Fibroblast of mammary gland (primary cell): ENCODE measurements at regions not wholly inside any gene's neighbourhood (a gene's known extent, or its start where the extent isn't known, plus 50 kb on each side); places are given as distances from the start of the nearest gene placed in this dataset.

Experiments
- DNase-seq: peaks from one replicate; pipeline ENCODE4 v3.0.0-alpha.2; 2010; ENCODE audit warnings: low read depth
- H3K4me3 ChIP-seq: 2 replicates; pipeline ENCODE4 v1.5.1; 2011; ENCODE audit warnings: low read depth, mild to moderate bottlenecking, low read length, moderate library complexity; ENCODE audit not compliant: control insufficient read depth
- TF ChIP-seq, protein P1 (sequence below): conservative IDR thresholded peaks from 2 replicates; pipeline ENCODE4 v1.5.1; 2011; ENCODE audit warnings: low read depth, low read length, inconsistent platforms; ENCODE audit not compliant: control insufficient read depth, insufficient read depth

DNA sequence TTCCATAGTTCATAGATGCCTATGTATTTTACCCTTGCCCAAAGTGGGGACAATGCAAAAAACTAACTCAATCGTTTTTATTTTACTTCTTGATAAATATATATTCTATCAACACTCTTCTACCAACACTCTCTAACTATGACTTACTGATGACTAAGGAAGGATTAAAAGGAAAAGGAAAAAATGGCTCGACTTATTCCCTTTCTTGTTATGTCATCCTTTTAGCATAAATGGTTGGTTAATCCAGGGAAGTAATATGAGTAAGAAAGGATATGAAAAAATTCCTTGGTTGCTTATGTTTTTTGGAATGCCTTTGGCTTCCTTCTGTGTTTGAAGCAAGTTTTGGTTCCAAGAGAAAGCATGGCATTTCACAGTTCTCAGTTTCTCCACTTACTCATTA, 1087.1 kb downstream of the C4orf33 start:
- peak; percentile 4 for DNase-seq
- TF ChIP-seq, protein P1, sequence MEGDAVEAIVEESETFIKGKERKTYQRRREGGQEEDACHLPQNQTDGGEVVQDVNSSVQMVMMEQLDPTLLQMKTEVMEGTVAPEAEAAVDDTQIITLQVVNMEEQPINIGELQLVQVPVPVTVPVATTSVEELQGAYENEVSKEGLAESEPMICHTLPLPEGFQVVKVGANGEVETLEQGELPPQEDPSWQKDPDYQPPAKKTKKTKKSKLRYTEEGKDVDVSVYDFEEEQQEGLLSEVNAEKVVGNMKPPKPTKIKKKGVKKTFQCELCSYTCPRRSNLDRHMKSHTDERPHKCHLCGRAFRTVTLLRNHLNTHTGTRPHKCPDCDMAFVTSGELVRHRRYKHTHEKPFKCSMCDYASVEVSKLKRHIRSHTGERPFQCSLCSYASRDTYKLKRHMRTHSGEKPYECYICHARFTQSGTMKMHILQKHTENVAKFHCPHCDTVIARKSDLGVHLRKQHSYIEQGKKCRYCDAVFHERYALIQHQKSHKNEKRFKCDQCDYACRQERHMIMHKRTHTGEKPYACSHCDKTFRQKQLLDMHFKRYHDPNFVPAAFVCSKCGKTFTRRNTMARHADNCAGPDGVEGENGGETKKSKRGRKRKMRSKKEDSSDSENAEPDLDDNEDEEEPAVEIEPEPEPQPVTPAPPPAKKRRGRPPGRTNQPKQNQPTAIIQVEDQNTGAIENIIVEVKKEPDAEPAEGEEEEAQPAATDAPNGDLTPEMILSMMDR: no peak
- H3K4me3 ChIP-seq: no peak overlapping the region

DNA sequence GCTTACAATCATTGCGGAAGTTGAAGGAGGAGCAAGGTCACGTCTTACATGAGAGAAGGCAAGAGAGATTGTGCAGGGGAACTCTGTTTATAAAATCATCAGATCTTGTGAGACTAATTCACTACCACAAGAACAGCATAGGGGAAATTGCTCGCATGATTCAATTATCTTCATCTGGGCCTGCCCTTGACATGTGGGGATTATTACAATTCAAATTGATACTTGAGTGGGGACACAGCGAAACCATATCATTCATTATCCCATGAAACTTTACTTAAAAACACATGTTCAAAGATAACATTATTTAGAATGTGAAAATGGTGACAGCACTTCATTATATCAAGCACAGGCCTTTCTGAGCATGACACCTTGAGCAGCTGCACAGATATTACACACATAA, 1087.8 kb downstream of the C4orf33 start:
- H3K4me3 ChIP-seq: no peak overlapping the region
- TF ChIP-seq, protein P1: no peak
- no peak for DNase-seq

DNA sequence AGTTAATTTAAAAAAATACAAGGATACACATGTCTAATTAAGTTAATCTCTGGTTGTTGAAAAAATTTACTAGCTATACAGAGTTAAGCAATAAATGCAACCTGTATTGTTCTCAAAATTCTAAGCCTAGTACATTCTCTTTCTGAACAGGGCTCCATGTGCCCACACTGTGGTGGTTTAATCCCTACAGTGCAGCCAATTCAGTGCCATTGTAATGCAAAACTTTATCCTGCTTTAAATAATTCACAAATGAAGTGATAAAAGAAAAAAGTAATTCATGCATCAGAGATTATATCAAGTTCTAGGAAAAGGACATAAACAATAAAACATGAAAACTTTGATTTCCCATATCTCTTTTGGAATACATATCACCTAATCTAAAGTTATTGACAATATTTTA, 1089.2 kb downstream of the C4orf33 start:
- H3K4me3 ChIP-seq: no peak overlapping the region
- TF ChIP-seq, protein P1: no peak
- DNase-seq: no peak

GRCh38 chr4:130186931-130187330, 1091.0 kb downstream of the C4orf33 start:
- no peak overlapping the region for H3K4me3 ChIP-seq
- no peak for DNase-seq
- TF ChIP-seq, protein P1: no peak

GRCh38 chr4:130187587-130187986, 1091.6 kb downstream of the C4orf33 start:
- H3K4me3 ChIP-seq: no peak overlapping the region
- TF ChIP-seq, protein P1: no peak
- no peak for DNase-seq

GRCh38 chr4:130192787-130193186, 1096.8 kb downstream of the C4orf33 start:
- TF ChIP-seq, protein P1: no peak

DNA sequence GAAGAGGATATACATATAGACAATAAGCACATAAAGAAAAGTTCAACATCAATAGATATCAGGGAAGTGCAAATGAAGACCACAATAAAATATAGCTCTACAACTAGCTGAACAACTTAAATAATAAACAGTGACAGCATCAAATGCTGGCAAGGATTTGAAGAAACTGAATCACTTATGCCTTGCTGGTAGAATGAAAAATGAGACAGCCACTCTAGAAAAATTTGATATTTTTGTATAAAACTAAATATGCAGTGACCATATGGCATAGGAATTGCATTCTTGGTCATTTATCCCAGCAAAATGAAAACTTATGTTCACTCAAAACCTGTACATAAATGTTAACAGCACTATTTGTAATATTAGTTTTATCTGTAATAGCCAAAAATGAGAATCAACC, 1102.0 kb downstream of the C4orf33 start:
- no peak for DNase-seq
- H3K4me3 ChIP-seq: no peak overlapping the region
- TF ChIP-seq, protein P1: no peak

More at GRCh38 chr4:130192787-130193186, 1096.8 kb downstream of the C4orf33 start:
- DNase-seq: no peak
- no peak overlapping the region for H3K4me3 ChIP-seq
